ENCODE measurements at regions not wholly inside any gene's neighbourhood (a gene's known extent, or its start where the extent isn't known, plus 50 kb on each side); places are given as distances from the start of the nearest gene placed in this dataset.

DNA sequence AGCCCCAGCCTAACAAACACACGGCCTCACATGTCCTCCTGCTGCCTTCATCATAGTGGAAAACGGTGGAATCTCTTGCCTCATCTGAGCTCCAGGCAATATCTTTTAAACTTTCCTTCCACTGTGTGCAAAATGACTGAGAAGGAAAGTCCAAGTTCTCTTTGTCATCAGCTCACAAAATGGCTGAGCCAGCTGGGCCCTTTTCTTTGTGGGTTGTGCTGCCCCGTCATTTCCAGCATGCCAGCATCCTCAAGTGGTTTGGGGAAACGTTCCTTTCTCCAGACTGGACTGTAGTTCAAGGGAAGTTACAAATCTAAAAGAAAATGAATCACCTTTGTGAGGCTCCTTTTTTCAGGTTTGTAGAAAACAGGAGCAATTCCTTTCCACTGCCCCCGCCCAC is 171.1 kb upstream of the FSTL4 start:
- TF ChIP-seq POLR2A (IDR thresholded peaks at IDR 0.05) (no peak), CTCF (IDR thresholded peaks at IDR 0.05) (no peak)
- no peaks in the 10 kb centered on the region for H3K27me3 ChIP-seq
- no peaks in the 10 kb centered on the region for H3K4me1 ChIP-seq (replicated peaks in 1 of 2)
- no peaks in the 10 kb centered on the region for H3K9me3 ChIP-seq (replicated peaks in 1 of 3)
- H3K4me3 ChIP-seq, result no peak overlapping the region
- intact Hi-C loops (cut with DNase I), result no loop called here
- no peak overlapping the region for H3K27ac ChIP-seq
- WGBS, 4 donors, result 63 to 71% (median 70%) methylated on average over 5 of the region's 5 CpGs
- H3K36me3 ChIP-seq (replicated peaks in 1 of 2), result no peaks in the 10 kb centered on the region
- no peak for DNase-seq

DNA sequence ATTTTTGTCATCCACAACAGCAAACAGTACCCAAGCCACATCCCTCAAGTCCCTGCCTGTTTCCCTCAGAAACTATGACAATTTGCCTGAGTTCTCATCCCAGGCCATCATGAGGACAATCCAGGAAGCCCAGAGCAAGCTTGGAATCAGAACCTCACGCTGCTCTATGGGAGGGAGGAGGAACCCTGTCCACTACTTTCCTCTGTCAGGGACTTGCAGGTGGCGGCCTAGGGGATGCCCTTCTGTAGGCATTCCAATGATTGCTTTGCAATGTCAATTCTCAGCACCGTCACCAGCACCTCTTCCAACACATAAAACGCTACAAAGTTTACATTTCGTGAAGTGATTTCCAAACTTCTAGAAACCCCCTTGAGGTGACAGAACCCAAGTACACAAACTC is 170.4 kb upstream of the FSTL4 start:
- WGBS, 4 donors, result 88 to 92% (median 89%) methylated on average over 5 of the region's 5 CpGs
- no peak for TF ChIP-seq POLR2A (IDR thresholded peaks at IDR 0.05)
- TF ChIP-seq CTCF (IDR thresholded peaks at IDR 0.05), result no peak
- intact Hi-C loops (cut with DNase I), result no loop called here
- no peaks in the 10 kb centered on the region for H3K27me3 ChIP-seq
- H3K9me3 ChIP-seq (replicated peaks in 1 of 3), result no peaks in the 10 kb centered on the region
- no peaks in the 10 kb centered on the region for H3K36me3 ChIP-seq (replicated peaks in 1 of 2)
- H3K4me3 ChIP-seq, result no peak overlapping the region
- H3K4me1 ChIP-seq (replicated peaks in 1 of 2), result no peaks in the 10 kb centered on the region
- no peak overlapping the region for H3K27ac ChIP-seq
- no peak for DNase-seq

DNA sequence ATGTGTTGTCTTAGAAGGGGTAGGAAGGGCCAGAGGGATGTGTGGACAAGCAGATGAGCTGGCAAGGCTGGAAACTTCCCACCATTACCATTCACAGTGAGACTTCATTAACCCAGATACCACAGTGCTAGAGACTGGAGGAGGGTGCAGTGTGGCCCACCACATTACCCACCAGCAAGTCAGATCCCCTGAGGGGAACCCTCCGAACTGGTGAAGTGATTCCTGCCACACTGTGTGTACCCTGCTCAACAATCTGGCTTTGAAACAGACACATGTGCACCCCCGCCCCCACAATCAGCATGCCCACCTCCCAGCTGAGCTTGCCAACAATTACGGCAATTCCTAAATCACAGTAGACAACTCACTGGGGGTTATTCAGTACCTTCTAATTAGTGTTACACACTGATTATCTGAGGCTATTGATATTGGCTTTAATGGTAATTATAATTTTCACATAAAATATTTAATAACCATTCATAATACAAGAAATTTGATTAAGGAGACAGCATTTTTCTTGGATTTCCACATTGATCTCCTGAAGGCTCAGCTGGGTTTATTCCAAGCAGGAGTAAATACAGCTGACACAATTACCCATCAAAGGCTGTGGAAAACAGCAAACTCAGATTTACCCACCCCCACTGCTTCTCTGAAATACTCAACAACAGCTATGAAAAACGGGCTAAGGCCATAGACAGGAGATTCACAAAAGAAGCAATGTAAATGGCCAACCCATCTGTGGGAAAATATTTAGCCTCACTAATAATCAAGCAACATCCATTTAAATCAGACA is 169.3 kb upstream of the FSTL4 start:
- Histone ChIP-seq H3K4me3 (no peak overlapping the region), H3K27me3 (no peaks in the 10 kb centered on the region), H3K27ac (no peak overlapping the region), H3K9me3 (replicated peaks in 1 of 3) (no peaks in the 10 kb centered on the region), H3K36me3 (replicated peaks in 1 of 2) (no peaks in the 10 kb centered on the region), H3K4me1 (replicated peaks in 1 of 2) (no peaks in the 10 kb centered on the region)
- intact Hi-C loops (cut with DNase I), result no loop called here
- no peak for TF ChIP-seq POLR2A (IDR thresholded peaks at IDR 0.05)
- no peak for TF ChIP-seq CTCF (IDR thresholded peaks at IDR 0.05)
- 74 to 80% (median 78%) methylated on average over 4 of the region's 4 CpGs for WGBS, 4 donors
- no peak for DNase-seq

GRCh38 chr5:133780619-133781280 is 168.4 kb upstream of the FSTL4 start:
- Histone ChIP-seq H3K36me3 (replicated peaks in 1 of 2) (no peaks in the 10 kb centered on the region), H3K27ac (no peak overlapping the region), H3K4me1 (replicated peaks in 1 of 2) (no peaks in the 10 kb centered on the region), H3K27me3 (no peaks in the 10 kb centered on the region), H3K4me3 (no peak overlapping the region), H3K9me3 (replicated peaks in 1 of 3) (no peaks in the 10 kb centered on the region)
- WGBS, 4 donors, result 92 to 98% (median 93%) methylated on average over 7 to 8 of the region's 8 CpGs
- no peak for DNase-seq
- intact Hi-C loops (cut with DNase I), result no loop called here
- TF ChIP-seq POLR2A (IDR thresholded peaks at IDR 0.05) (no peak), CTCF (IDR thresholded peaks at IDR 0.05) (no peak)

Data from adrenal gland (tissue), 9 donors.